Prostate gland (tissue), 2 donors: ENCODE measurements at regions not wholly inside any gene's neighbourhood (a gene's known extent, or its start where the extent isn't known, plus 50 kb on each side); places are given as distances from the start of the nearest gene placed in this dataset.

Source experiments
- POLR2A ChIP-seq: fragments of 450-650 bp; IDR thresholded peaks from one replicate; pipeline ENCODE4 v1.6.1; 2016; ENCODE audit warnings: antibody characterized with exemption, mild to moderate bottlenecking
- POLR2AphosphoS5 ChIP-seq: sonication (generic); formaldehyde crosslinking; IDR thresholded peaks from one replicate; pipeline ENCODE4 v1.6.1; 2017; ENCODE audit warnings: antibody characterized with exemption
- TF ChIP-seq, protein P1 (sequence below), 4 experiments: fragments of 200-600 bp in 2 of 4; fragments of 450-650 bp in 2 of 4; sonication (generic) in 2 of 4; IDR thresholded peaks; 1 replicate in 3 of 4; 2 replicates in 1 of 4; pipeline ENCODE4 v1.5.1; 2016 to 2019; ENCODE audit warnings: antibody characterized with exemption in 4 of 4, mild to moderate bottlenecking in 2 of 4, moderate library complexity in 2 of 4

DNA sequence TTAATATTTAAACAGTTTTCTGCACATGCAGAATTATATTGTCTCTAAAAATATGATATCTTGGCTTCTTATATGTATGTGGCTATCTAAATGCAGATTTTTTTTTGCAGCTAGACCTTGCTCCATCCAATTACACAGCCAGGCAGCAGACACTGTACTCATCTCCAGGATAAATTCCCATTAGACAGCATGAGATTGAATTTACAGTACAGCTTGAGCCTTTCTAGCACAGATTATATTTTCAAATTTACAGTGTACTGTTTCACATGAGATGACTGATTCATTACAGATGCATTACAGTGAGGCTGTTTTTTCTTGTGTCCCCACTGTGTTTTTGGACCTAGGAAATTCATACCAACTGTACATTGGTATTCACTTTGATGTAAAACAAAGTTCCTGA, 134.9 kb downstream of the OTOL1 start:
- TF ChIP-seq POLR2AphosphoS5 (no peak), POLR2A (no peak)
- TF ChIP-seq, protein P1, sequence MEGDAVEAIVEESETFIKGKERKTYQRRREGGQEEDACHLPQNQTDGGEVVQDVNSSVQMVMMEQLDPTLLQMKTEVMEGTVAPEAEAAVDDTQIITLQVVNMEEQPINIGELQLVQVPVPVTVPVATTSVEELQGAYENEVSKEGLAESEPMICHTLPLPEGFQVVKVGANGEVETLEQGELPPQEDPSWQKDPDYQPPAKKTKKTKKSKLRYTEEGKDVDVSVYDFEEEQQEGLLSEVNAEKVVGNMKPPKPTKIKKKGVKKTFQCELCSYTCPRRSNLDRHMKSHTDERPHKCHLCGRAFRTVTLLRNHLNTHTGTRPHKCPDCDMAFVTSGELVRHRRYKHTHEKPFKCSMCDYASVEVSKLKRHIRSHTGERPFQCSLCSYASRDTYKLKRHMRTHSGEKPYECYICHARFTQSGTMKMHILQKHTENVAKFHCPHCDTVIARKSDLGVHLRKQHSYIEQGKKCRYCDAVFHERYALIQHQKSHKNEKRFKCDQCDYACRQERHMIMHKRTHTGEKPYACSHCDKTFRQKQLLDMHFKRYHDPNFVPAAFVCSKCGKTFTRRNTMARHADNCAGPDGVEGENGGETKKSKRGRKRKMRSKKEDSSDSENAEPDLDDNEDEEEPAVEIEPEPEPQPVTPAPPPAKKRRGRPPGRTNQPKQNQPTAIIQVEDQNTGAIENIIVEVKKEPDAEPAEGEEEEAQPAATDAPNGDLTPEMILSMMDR (IDR thresholded peaks at IDR 0.05), result no peak
